WTC11 (cell line): ENCODE measurements at regions not wholly inside any gene's neighbourhood (a gene's known extent, or its start where the extent isn't known, plus 50 kb on each side); places are given as distances from the start of the nearest gene placed in this dataset.

Source experiments
- ATAC-seq: fragments of 200-7000 bp; cut with Tn5 transposase; 2 replicates; pipeline ENCODE4 v1.10.0; 2021; ENCODE audit warnings: mild to moderate bottlenecking, moderate library complexity
- CTCF ChIA-PET: fragments of 300-600 bp; sonication (Branson Sonifier 250); formaldehyde crosslinking; loops from one replicate; lab custom pipeline; 2021; ENCODE audit warnings: antibody characterized with exemption; lab: Charles Lee
- POLR2A ChIA-PET: fragments of 350-600 bp; sonication (Branson Sonifier 250); formaldehyde crosslinking; loops from one replicate; lab custom pipeline; 2021; ENCODE audit warnings: antibody characterized with exemption; lab: Charles Lee
- DNase-seq: peaks from one replicate; pipeline ENCODE4 v3.0.0; 2021; ENCODE audit warnings: low spot score
- H3K27ac Mint-ChIP-seq: 2 replicates; pipeline ENCODE4 v1.8.0; 2021; ENCODE audit warnings: mixed read lengths
- H3K27me3 Mint-ChIP-seq: 2 replicates; pipeline ENCODE4 v1.8.0; 2021; ENCODE audit warnings: low read depth, mild to moderate bottlenecking, moderate library complexity, mixed read lengths
- H3K36me3 Mint-ChIP-seq: 2 replicates; pipeline ENCODE4 v1.8.0; 2021; ENCODE audit warnings: mixed read lengths
- H3K4me1 Mint-ChIP-seq: 2 replicates; pipeline ENCODE4 v1.8.0; 2022; ENCODE audit warnings: mixed read lengths
- H3K4me3 Mint-ChIP-seq: 2 replicates; pipeline ENCODE4 v1.8.0; 2021; ENCODE audit warnings: mild to moderate bottlenecking, moderate library complexity, mixed read lengths
- H3K9me3 Mint-ChIP-seq: 2 replicates; pipeline ENCODE4 v1.8.0; 2021; ENCODE audit warnings: mixed read lengths
- AR ChIP-seq: fragments of 250-450 bp; sonication (Bioruptor Pico); IDR thresholded peaks from 2 replicates; pipeline ENCODE4 v1.9.0; 2021; ENCODE audit warnings: mild to moderate bottlenecking
- ATF1 ChIP-seq: sonication (generic); formaldehyde crosslinking; IDR thresholded peaks from 2 replicates; pipeline ENCODE4 v1.8.1; 2023; ENCODE audit warnings: mild to moderate bottlenecking, moderate library complexity, missing genetic modification reagents
- ELF4 ChIP-seq: sonication (generic); formaldehyde crosslinking; IDR thresholded peaks from 2 replicates; pipeline ENCODE4 v1.8.1; 2022; ENCODE audit warnings: low read depth, mild to moderate bottlenecking, moderate library complexity, missing genetic modification reagents
- EMX1 ChIP-seq: fragments of 250-450 bp; sonication (Bioruptor Pico); IDR thresholded peaks from 2 replicates; pipeline ENCODE4 v1.8.0; 2021; ENCODE audit warnings: mild to moderate bottlenecking
- FOXK1 ChIP-seq: sonication (generic); formaldehyde crosslinking; IDR thresholded peaks from 2 replicates; pipeline ENCODE4 v1.8.0; 2022; ENCODE audit warnings: mild to moderate bottlenecking, moderate library complexity, missing genetic modification reagents
- MXD4 ChIP-seq: fragments of 250-450 bp; sonication (Bioruptor Pico); IDR thresholded peaks from 2 replicates; pipeline ENCODE4 v1.8.0; 2021; ENCODE audit warnings: mild to moderate bottlenecking, moderate library complexity, borderline replicate concordance
- NFATC4 ChIP-seq: fragments of 250-450 bp; sonication (Bioruptor Pico); IDR thresholded peaks from 2 replicates; pipeline ENCODE4 v1.9.0; 2021; ENCODE audit warnings: mild to moderate bottlenecking
- STAT6 ChIP-seq: sonication (generic); formaldehyde crosslinking; conservative IDR thresholded peaks from 2 replicates; pipeline ENCODE4 v1.8.1; 2023; ENCODE audit warnings: mild to moderate bottlenecking, low read depth, missing genetic modification reagents, moderate library complexity
- ZBTB21 ChIP-seq: sonication (generic); formaldehyde crosslinking; IDR thresholded peaks from 2 replicates; pipeline ENCODE4 v1.8.1; 2023; ENCODE audit warnings: mild to moderate bottlenecking, missing genetic modification reagents, borderline replicate concordance
- ZNF138 ChIP-seq: sonication (generic); formaldehyde crosslinking; conservative IDR thresholded peaks from 2 replicates; pipeline ENCODE4 v1.8.1; 2022; ENCODE audit warnings: mild to moderate bottlenecking, moderate library complexity, missing genetic modification reagents
- ZNF263 ChIP-seq: sonication (generic); formaldehyde crosslinking; IDR thresholded peaks from 2 replicates; pipeline ENCODE4 v1.8.1; 2022; ENCODE audit warnings: low read depth, mild to moderate bottlenecking, moderate library complexity, missing genetic modification reagents
- ZNF317 ChIP-seq: sonication (generic); formaldehyde crosslinking; IDR thresholded peaks from 2 replicates; pipeline ENCODE4 v1.8.1; 2023; ENCODE audit warnings: low read depth, mild to moderate bottlenecking, moderate library complexity, missing genetic modification reagents, borderline replicate concordance
- TF ChIP-seq, protein P1 (sequence below): sonication (generic); formaldehyde crosslinking; IDR thresholded peaks from 2 replicates; pipeline ENCODE4 v1.8.0; 2023; ENCODE audit warnings: mild to moderate bottlenecking, missing genetic modification reagents
- TF ChIP-seq, protein P2 (sequence below): sonication (generic); formaldehyde crosslinking; IDR thresholded peaks from 2 replicates; pipeline ENCODE4 v1.8.1; 2023; ENCODE audit warnings: mild to moderate bottlenecking, missing genetic modification reagents, borderline replicate concordance
- TF ChIP-seq, protein P3 (sequence below): sonication (generic); formaldehyde crosslinking; IDR thresholded peaks from 2 replicates; pipeline ENCODE4 v1.8.1; 2023; ENCODE audit warnings: mild to moderate bottlenecking, missing genetic modification reagents, moderate library complexity

- CTCF ChIA-PET, result no interaction called here
- Mint-ChIP-seq H3K4me1 (peaks cover 17% of the 10 kb centered on the region), H3K9me3 (no peaks in the 10 kb centered on the region), H3K4me3 (no peak overlapping the region), H3K36me3 (no peaks in the 10 kb centered on the region), H3K27ac (no peak overlapping the region), H3K27me3 (no peaks in the 10 kb centered on the region)
- no peak for DNase-seq
- ATAC-seq, result no peak
- POLR2A ChIA-PET, result no interaction called here
- TF ChIP-seq ZNF263 (CRISPR knock-in tag), result no peak
- no peak for TF ChIP-seq MXD4 (CRISPR knock-in tag)
- TF ChIP-seq EMX1 (CRISPR knock-in tag), result no peak
- no peak for TF ChIP-seq FOXK1
- TF ChIP-seq, protein P1, sequence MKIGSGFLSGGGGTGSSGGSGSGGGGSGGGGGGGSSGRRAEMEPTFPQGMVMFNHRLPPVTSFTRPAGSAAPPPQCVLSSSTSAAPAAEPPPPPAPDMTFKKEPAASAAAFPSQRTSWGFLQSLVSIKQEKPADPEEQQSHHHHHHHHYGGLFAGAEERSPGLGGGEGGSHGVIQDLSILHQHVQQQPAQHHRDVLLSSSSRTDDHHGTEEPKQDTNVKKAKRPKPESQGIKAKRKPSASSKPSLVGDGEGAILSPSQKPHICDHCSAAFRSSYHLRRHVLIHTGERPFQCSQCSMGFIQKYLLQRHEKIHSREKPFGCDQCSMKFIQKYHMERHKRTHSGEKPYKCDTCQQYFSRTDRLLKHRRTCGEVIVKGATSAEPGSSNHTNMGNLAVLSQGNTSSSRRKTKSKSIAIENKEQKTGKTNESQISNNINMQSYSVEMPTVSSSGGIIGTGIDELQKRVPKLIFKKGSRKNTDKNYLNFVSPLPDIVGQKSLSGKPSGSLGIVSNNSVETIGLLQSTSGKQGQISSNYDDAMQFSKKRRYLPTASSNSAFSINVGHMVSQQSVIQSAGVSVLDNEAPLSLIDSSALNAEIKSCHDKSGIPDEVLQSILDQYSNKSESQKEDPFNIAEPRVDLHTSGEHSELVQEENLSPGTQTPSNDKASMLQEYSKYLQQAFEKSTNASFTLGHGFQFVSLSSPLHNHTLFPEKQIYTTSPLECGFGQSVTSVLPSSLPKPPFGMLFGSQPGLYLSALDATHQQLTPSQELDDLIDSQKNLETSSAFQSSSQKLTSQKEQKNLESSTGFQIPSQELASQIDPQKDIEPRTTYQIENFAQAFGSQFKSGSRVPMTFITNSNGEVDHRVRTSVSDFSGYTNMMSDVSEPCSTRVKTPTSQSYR (CRISPR knock-in tag), result no peak
- TF ChIP-seq ZNF317 (CRISPR knock-in tag), result no peak
- TF ChIP-seq, protein P2, sequence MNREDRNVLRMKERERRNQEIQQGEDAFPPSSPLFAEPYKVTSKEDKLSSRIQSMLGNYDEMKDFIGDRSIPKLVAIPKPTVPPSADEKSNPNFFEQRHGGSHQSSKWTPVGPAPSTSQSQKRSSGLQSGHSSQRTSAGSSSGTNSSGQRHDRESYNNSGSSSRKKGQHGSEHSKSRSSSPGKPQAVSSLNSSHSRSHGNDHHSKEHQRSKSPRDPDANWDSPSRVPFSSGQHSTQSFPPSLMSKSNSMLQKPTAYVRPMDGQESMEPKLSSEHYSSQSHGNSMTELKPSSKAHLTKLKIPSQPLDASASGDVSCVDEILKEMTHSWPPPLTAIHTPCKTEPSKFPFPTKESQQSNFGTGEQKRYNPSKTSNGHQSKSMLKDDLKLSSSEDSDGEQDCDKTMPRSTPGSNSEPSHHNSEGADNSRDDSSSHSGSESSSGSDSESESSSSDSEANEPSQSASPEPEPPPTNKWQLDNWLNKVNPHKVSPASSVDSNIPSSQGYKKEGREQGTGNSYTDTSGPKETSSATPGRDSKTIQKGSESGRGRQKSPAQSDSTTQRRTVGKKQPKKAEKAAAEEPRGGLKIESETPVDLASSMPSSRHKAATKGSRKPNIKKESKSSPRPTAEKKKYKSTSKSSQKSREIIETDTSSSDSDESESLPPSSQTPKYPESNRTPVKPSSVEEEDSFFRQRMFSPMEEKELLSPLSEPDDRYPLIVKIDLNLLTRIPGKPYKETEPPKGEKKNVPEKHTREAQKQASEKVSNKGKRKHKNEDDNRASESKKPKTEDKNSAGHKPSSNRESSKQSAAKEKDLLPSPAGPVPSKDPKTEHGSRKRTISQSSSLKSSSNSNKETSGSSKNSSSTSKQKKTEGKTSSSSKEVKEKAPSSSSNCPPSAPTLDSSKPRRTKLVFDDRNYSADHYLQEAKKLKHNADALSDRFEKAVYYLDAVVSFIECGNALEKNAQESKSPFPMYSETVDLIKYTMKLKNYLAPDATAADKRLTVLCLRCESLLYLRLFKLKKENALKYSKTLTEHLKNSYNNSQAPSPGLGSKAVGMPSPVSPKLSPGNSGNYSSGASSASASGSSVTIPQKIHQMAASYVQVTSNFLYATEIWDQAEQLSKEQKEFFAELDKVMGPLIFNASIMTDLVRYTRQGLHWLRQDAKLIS, result no peak
- no peak for TF ChIP-seq ELF4 (CRISPR knock-in tag)
- no peak for TF ChIP-seq ZBTB21 (CRISPR knock-in tag)
- TF ChIP-seq ATF1 (CRISPR knock-in tag), result no peak
- TF ChIP-seq AR (CRISPR knock-in tag), result no peak
- no peak for TF ChIP-seq NFATC4 (CRISPR knock-in tag)
- TF ChIP-seq STAT6, result no peak
- TF ChIP-seq, protein P3, sequence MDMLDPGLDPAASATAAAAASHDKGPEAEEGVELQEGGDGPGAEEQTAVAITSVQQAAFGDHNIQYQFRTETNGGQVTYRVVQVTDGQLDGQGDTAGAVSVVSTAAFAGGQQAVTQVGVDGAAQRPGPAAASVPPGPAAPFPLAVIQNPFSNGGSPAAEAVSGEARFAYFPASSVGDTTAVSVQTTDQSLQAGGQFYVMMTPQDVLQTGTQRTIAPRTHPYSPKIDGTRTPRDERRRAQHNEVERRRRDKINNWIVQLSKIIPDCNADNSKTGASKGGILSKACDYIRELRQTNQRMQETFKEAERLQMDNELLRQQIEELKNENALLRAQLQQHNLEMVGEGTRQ (CRISPR knock-in tag), result no peak
- TF ChIP-seq ZNF138, result no peak
Observed at GRCh38 chr5:108515517-108516105, 133.7 kb upstream of the FBXL17 start.
